ENCODE measurements at regions not wholly inside any gene's neighbourhood (a gene's known extent, or its start where the extent isn't known, plus 50 kb on each side); places are given as distances from the start of the nearest gene placed in this dataset.

- TF ChIP-seq TCF7L2 (IDR thresholded peaks at IDR 0.05; ENCODE audit: low read depth, low read length) = no peak
- TF ChIP-seq, protein P1, sequence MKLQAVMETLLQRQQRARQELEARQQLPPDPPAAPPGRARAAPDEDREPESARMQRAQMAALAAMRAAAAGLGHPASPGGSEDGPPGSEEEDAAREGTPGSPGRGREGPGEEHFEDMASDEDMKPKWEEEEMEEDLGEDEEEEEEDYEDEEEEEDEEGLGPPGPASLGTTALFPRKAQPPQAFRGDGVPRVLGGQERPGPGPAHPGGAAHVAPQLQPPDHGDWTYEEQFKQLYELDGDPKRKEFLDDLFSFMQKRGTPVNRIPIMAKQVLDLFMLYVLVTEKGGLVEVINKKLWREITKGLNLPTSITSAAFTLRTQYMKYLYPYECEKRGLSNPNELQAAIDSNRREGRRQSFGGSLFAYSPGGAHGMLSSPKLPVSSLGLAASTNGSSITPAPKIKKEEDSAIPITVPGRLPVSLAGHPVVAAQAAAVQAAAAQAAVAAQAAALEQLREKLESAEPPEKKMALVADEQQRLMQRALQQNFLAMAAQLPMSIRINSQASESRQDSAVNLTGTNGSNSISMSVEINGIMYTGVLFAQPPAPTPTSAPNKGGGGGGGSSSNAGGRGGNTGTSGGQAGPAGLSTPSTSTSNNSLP (IDR thresholded peaks at IDR 0.05; ENCODE audit: borderline replicate concordance, low read depth, low read length) = no peak
Observed at GRCh38 chr21:28817871-28818270, 174.8 kb downstream of the LTN1 start (continued).

DNA sequence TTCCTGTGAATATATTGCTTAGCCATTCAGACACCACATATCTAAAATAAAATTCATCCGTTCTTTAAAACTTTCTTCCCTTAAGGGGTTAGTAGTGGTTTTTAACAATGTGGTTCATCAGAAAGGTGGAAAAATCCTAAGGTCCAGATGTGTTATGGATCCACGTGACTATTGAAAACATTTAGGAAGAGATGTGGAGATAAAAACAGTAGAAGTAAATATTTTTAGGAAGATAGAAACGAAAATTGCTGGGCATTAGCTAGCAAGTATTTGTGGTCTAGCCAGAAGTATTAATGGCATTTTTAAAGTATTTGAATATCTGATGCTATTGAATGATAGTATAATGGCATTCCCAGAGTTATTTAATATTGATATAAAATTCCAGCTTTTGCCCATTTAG lies 180.8 kb downstream of the LTN1 start:
- no TSS peak for BruUV-seq (replicated peaks)
- Histone ChIP-seq H3K36me3 (ENCODE audit: control insufficient read depth, insufficient read depth, low read length) (no peaks in the 10 kb centered on the region), H3K4me2 (ENCODE audit: insufficient read depth, low read length) (no peak overlapping the region), H3K4me3 (no peak overlapping the region), H4K20me1 (replicated peaks; ENCODE audit: control insufficient read depth, insufficient read depth, low read length) (no peaks in the 10 kb centered on the region), H3K4me1 (replicated peaks in 1 of 2; ENCODE audit: control insufficient read depth in 2 of 2, insufficient read depth in 2 of 2, low read length in 2 of 2) (no peaks in the 10 kb centered on the region; a peak in 1 of 5 replicates), H3K79me2 (ENCODE audit: control insufficient read depth, insufficient read depth, low read length) (no peaks in the 10 kb centered on the region), H3K9me1 (ENCODE audit: control insufficient read depth, insufficient read depth, low read length) (no peaks in the 10 kb centered on the region), H3K9me3 (replicated peaks; ENCODE audit: control insufficient read depth, insufficient read depth, low read depth, low read length) (no peaks in the 10 kb centered on the region), H3K27ac (ENCODE audit: extremely low read depth, low read depth, low read length) (no peak overlapping the region), H2AFZ (ENCODE audit: low read depth, low read length) (no peak overlapping the region), H3K27me3 (ENCODE audit: control insufficient read depth in 2 of 2, insufficient read depth in 2 of 2, low read length in 2 of 2) (no peaks in the 10 kb centered on the region), H3K9ac (ENCODE audit: insufficient read depth in 1 of 2, low read depth in 2 of 2, low read length in 2 of 2) (no peak overlapping the region)
- intact Hi-C loops (cut with micrococcal nuclease) = no loop called here
- DNase-seq (ENCODE audit: extremely low read depth in 1 of 4, low spot score in 3 of 4) (no peak), FAIRE-seq (no peak), ATAC-seq (no peak)
- ChIA-PET CTCF (ENCODE audit: low intra/inter-chr PET ratio) (no interaction called here), POLR2A (no interaction called here)
- 0% methylated on average over 3 of the region's 3 CpGs for WGBS (ENCODE audit: insufficient coverage, low coverage, missing lambda C conversion rate)
- in situ Hi-C loops (cut with MboI) = no loop called here
- TF ChIP-seq CCAR2 (IDR thresholded peaks at IDR 0.05; ENCODE audit: low read depth, low read length) (no peak), MNT (conservative IDR thresholded peaks at IDR 0.05) (no peak), ZNF57 (CRISPR knock-in tag; IDR thresholded peaks at IDR 0.05) (no peak), ZNF311 (CRISPR knock-in tag; IDR thresholded peaks at IDR 0.05) (no peak), PHTF2 (CRISPR knock-in tag; IDR thresholded peaks at IDR 0.05) (no peak), NFYB (IDR thresholded peaks at IDR 0.05; ENCODE audit: extremely low read depth, insufficient read length) (no peak), SAFB2 (IDR thresholded peaks at IDR 0.05; ENCODE audit: borderline replicate concordance, low read depth, low read length, severe bottlenecking) (no peak), DDX20 (tag; IDR thresholded peaks at IDR 0.05; ENCODE audit: low read depth) (no peak)
